ENCODE measurements at regions not wholly inside any gene's neighbourhood (a gene's known extent, or its start where the extent isn't known, plus 50 kb on each side); places are given as distances from the start of the nearest gene placed in this dataset.
"Not testable (repeated sequence)": the region's sequence is repeated elsewhere in the genome, so short reads cannot be mapped to it uniquely, and the experiment has no call there.

GRCh38 chr18:33854086-33854826 lies 276.2 kb downstream of the ASXL3 start:
- DNase-seq (ENCODE audit: low spot score) = no peak

GRCh38 chr18:33853187-33853586 lies 275.2 kb downstream of the ASXL3 start:
- DNase-seq (ENCODE audit: low spot score) = no peak

GRCh38 chr18:33851546-33852078 lies 273.6 kb downstream of the ASXL3 start:
- DNase-seq (ENCODE audit: low spot score) = no peak

DNA sequence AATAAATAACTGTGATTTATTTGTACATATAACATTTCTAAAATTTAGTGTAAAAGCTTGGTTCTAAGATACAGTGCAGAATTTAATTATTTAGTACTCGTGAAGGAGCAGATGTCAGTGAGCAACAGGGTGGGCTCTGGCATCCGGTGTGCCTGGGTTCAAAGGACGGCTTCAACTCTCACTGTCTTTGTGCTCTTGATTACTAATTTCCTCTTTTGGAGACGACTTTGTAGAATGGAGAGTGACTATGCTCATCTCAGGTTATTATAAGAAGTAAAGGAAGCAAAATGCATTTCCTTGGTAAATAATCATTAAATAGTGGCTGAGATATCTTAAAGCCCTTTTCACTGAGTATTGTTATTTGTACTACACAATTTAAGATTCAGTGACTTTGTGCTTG lies 271.7 kb downstream of the ASXL3 start:
- no peak for DNase-seq (ENCODE audit: low spot score)

- peak; percentile 8 for DNase-seq (ENCODE audit: low spot score)
Measured at GRCh38 chr18:33844232-33844631, 266.2 kb downstream of the ASXL3 start.

GRCh38 chr18:33841221-33841967 lies 263.4 kb downstream of the ASXL3 start:
- no peak for DNase-seq (ENCODE audit: low spot score)

DNA sequence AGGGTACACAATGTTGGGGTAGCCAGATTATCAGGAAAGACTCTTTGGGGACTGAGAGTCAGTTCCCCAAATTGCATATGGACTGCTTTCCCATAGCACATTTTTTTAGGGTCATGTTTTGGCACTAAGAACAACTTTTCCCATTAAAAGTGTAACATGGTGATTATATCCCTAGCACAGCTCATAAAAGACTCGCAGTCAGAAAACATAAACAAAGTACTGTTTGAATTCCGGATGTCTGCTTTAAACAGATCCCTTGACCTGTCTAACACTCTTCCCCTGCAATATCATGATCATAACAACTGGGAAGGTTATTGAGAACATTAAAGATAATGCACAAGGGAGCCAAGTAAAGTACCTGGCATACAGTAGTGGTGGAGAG lies 262.2 kb downstream of the ASXL3 start:
- no peak for DNase-seq (ENCODE audit: low spot score)

DNA sequence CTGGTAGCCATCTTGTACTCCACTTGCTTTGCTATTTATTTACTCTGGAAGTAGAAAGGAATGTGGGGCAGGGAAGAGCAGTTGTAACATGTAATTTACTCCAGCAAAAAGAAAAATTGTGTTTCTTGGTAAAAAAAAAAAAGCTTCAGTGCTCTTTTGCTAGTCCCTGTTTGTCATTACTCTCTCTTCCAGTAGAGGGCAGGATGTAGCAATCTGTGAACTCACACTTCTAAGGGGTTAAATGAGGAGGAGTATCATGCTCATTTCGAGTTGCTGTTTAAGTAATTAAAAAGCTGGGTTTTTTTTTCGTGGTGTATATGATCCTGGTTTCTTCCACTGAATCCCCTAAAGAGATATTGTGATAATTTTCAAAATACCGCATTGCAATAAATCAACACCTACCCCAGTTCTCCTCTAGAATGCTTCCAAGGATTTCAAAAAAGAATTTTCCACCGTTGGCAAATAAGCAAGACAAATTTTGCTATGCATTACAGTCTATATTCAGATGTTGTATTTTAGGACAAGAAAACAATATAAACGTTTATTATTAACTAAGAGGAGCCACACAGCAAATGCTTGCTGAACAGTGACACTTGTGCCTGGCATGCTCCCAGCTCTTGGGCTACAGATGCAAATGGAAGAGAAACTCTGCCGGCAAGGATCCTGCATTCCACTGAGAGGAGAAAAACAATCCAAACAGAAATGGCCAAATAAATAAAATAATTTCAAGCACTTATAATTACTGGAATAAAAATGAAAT lies 261.6 kb downstream of the ASXL3 start:
- peak; percentile 60 for DNase-seq (ENCODE audit: low spot score)

GRCh38 chr18:33838054-33838453 lies 260.0 kb downstream of the ASXL3 start:
- DNase-seq (ENCODE audit: low spot score) = no peak

- DNase-seq (ENCODE audit: low spot score) = no peak
Measured at GRCh38 chr18:33837191-33837590, 259.2 kb downstream of the ASXL3 start.

DNA sequence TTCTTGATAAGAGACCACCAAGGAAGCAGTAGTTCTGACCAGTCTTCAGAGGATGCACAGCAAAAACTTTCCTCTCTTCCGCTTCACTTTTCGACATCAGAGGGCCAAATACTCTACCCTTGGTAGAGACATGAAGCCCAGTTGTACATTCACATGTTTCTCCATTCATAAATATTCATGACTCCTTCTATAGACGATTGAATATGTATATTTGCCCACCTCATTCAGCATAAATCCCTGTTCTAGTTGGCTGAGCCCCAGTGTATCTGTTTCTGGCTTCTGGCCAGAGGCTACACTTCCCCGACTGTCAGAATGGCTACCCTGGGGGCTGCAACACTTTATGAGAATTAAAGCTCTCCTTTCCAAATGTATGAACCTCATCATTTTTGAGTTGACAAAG lies 258.5 kb downstream of the ASXL3 start:
- DNase-seq (ENCODE audit: low spot score) = no peak

- no peak for DNase-seq (ENCODE audit: low spot score)
Measured at GRCh38 chr18:33835419-33835818, 257.4 kb downstream of the ASXL3 start.

- DNase-seq (ENCODE audit: low spot score) = peak; percentile 15
Measured at GRCh38 chr18:33833842-33834241, 255.8 kb downstream of the ASXL3 start.

DNA sequence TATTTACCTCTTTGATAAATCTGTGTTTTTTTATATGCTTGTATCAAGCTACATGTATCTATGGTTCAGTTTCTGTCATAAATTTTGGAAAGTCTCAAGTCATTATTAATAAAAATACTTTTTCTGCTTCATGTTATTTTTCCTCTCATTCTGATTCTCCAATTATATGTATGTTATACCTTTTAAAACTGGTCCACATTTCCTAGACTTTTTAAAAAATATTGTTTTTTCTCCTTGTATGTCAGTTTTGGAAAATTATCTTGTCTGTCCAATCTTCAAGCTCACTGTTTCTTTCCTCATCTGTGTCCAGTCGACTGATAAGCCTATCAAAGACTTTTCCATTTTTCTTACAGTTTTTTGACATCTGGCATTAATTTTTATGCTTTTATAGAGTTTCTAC lies 253.4 kb downstream of the ASXL3 start:
- no peak for DNase-seq (ENCODE audit: low spot score)

DNA sequence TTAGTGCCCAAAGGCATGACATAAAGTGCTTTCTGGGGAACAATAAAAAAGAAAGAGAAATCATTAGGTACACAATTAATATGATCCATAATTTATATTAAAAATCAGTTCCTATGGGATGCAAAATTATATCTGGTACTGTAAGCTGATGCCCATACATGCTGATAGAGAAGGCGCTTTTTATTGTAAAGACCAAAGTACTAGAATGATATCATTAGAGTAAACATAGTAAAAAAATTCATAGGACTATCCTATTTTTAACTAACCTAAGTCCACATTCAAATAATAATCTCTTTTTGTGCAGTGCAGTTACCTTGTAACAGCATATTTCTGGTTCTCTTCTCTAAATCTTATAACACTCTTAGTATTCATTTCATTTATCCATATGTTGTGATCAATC lies 252.2 kb downstream of the ASXL3 start:
- DNase-seq (ENCODE audit: low spot score) = no peak

- DNase-seq (ENCODE audit: low spot score) = no peak
Measured at GRCh38 chr18:33828949-33829348, 250.9 kb downstream of the ASXL3 start.

DNA sequence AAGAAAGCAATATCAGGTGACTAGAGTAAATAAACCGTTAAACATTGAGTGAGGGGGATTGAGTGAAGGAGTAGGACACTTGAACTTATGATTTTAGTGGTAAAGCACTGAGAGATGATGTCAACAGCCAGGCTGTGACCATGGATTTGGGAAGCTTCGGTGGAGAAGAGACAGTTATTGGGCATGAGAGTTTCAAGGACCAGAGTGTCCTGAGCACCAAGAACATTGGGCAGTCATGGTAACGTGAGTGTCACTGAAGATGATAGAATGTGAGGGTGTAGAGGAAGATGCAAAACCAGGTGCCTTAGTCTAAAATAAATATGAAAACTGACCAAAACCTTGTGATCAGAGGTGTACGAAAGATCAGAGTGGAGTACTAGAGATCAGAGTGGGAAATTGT lies 248.1 kb downstream of the ASXL3 start:
- no peak for DNase-seq (ENCODE audit: low spot score)

- DNase-seq (ENCODE audit: low spot score) = peak; percentile 71
Measured at GRCh38 chr18:33821503-33821902, 243.5 kb downstream of the ASXL3 start.

- peak; percentile 5 for DNase-seq (ENCODE audit: low spot score)
Measured at GRCh38 chr18:33820517-33821371, 242.7 kb downstream of the ASXL3 start.

DNA sequence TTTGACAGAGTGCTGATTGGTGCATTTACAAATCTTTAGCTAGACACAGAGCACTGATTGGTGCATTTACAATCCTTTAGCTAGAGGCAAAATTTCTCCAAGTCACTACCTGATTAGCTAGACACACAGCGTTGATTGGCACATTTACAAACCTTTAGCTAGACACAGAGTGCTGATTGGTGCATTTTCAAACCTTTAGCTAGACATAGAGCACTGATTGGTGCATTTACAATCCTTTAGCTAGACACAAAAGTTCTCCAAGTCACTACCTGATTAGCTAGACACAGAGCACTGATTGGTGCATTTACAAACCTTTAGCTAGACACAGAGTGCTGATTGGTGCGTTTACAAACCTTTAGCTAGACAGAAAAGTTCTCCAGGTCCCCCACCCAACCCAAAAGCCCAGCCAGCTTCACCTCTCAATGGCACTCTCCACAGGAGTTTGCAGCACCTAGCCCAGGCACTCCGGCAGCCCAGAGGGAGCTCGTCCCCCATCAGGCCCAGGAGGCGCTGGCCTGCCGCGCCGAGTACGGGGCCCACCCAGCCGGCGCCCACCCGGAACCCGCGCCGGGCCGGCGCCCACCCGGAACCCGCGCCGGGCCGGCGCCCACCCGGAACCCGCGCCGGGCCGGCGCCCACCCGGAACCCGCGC lies 241.8 kb downstream of the ASXL3 start:
- not testable (repeated sequence) for DNase-seq (ENCODE audit: low spot score)

- no peak for DNase-seq (ENCODE audit: low spot score)
Measured at GRCh38 chr18:33818145-33818544, 240.1 kb downstream of the ASXL3 start.
